ENCODE measurements at regions not wholly inside any gene's neighbourhood (a gene's known extent, or its start where the extent isn't known, plus 50 kb on each side); places are given as distances from the start of the nearest gene placed in this dataset.
"Not testable (repeated sequence)": the region's sequence is repeated elsewhere in the genome, so short reads cannot be mapped to it uniquely, and the experiment has no call there.

DNA sequence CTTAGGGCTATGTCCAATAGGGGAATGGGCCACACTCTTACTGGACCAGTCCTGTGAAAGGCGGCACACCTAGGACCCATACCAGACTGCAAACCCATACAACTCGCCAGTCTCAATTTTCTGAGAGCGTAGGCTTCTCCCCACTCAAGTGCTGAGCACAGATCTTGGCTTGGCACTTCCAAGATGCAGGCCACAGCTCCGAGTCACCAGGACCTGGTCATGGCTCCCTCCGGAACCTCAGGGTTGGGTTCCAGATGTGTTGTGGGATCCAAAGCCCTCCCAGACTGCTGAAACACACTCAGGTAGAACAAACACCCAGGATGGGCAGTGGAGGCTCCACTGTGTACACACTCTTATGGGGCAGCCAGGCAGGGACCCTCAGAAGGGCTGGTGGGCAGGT, 103.3 kb downstream of the TMEM144 start:
- DNase-seq (ENCODE audit: low spot score): no peak

DNA sequence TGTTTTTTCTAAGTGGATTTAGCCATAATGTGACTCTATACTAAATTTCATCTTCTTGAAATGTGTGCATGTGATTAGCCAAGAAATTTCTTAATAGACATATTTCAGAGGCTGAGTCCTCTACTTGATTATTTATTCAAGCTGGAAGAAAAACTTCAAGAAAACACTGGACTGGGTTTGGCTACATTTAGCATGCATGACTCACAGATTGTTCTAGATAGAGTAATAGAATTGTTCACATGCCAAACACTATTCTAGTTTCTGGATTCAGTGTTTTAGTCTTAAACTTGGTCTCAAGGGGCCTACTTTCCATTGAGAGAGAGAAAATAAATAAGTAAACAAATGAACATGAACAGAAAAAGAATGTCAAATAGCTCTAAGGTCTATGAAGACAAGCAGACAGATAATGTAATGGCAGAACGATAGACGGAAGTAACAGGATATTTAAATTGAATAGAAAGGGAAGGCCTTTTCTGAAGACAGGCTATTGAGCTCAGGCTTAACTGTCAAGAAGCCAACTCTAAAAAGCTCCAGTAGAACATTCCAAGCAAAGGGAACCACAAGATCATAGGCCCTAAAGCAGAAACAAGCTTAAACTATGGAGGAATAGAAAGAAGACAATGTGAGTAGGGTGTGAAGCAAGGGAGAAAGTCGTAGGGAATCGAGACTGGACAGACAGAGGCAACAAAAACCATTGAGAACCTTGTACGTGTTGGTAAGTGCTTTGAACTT, 104.6 kb downstream of the TMEM144 start:
- DNase-seq (ENCODE audit: low spot score): peak; percentile 13

DNA sequence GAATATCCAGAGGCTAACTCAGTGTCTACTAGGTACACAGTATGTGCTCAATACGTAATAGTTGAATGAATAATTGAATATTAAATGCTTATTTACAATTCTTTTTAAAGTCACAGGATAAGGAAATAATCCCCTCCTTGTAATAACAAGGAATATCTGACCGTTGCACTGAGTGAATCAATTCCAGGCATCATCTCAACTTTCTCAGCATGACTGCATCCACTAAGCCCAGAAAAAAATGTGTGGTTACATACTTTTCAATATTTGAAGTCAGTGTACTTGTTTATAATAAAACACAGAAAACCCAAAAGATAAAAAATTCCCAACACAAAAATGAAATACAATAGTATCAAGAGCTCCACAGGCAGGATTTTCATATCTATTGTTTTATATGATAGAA, 105.4 kb downstream of the TMEM144 start:
- DNase-seq (ENCODE audit: low spot score): no peak

DNA sequence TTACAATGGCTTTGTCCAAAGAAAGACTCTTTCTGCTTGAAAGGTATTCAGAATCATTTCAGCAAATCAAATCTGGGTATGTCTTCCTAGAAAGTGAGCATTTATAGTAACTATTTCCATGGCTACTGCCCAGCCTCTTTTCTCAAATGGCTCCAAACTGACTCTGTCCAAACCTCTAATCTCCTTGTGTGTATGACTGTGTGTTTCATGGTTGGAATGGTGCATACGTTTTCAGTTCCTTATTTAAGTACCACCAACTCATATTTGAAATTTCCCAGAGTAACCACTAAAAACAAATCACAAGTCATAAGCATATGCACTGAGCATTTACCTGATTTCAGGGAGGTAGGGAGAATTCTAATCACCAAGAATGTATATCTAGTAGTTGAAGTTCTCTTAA, 106.0 kb downstream of the TMEM144 start:
- no peak for DNase-seq (ENCODE audit: low spot score)

DNA sequence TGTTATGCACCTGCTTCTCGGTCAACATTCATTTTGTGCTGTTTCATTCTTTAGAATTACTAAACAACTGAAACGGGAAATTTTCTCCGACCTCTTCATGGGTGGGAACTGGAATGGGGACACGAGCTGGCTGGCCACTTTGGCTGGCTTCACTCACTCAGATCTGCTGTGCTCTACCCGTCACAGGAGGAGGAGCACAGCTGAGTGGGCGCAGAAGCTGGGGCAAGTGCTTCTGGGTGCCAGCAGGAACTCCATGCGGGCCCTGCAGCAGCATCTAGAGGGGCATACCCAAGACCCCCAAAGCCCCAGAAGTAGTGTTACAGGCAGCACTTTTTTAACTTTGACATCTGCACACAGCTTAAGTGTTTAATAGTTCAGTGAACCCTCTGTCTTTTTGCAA, 109.6 kb downstream of the TMEM144 start:
- DNase-seq (ENCODE audit: low spot score): no peak

DNA sequence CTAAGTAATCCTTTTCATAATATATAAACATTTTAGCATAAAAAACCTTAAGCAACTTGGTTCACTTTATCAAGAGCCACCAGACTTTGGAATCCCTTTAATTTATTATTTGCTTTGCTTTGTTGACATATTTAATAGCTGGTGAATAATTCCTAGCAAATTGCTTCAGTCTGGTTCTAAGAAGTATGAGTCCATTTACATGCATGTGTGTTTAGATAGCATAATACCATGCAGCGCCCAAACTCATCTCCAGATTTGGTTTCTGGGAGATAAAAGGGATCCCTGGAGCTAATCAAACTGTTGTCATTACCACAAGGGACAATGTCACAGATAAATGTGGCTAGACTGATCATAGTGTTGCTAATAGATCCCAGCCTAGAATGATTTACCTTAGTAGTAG, 111.8 kb downstream of the TMEM144 start:
- DNase-seq (ENCODE audit: low spot score): no peak

DNA sequence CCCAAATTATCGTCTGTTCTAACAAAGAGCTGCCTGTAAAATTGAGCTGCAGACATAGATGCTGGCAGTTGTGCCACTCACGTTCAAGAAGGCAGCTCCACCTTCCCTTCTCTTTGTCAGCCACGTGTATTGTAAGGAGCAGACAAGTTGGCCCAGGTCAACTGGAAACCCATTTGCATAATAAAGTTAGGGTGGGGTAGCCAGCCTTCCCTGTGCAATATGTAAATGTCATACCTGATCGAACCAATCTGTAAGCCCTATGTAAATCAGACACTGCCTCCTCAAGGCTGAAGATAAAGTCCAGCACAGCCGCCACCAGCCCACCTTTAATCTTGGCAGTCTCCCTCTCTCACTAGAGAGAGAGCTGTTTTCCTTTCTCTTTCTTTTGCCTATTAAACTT, 117.2 kb downstream of the TMEM144 start:
- DNase-seq (ENCODE audit: low spot score): no peak

DNA sequence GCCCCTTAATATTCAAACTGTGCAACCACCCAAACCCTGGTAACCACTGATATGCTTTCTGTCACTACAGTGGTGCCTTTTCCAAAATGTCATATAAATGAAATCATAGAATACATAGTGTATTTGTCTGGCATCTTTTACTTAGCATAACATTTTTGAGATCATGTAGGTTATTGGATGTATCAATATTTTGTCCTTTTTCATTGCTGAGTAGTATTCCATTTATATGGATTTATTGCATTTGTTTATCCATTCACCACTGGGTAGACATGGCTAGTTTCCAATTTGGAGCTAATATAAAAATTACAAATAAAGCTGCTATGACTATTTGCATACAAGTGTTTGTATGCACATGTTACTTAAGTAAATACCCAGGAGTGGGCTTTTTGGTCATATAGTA, 121.6 kb downstream of the TMEM144 start:
- DNase-seq (ENCODE audit: low spot score): no peak

DNA sequence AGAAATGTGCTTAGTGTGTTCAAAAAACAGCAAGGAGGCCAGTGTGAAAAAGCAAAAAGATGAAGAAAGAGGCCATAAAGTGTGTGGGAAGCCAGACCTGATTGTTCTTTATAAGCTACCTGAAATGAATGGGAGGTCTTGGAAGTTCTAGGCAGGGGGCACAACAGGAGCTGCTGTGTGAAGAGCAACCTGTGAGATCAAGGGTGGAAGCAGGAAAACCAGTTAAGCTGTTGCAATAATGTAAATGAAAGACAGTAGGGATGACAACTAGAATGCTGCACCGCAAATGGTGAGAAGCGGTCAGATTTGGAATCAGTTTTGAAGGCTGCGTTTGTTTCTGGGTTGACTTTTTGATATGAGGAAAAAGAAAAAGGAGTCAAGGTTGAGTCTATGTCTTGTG, 123.5 kb downstream of the TMEM144 start:
- DNase-seq (ENCODE audit: low spot score): no peak

DNA sequence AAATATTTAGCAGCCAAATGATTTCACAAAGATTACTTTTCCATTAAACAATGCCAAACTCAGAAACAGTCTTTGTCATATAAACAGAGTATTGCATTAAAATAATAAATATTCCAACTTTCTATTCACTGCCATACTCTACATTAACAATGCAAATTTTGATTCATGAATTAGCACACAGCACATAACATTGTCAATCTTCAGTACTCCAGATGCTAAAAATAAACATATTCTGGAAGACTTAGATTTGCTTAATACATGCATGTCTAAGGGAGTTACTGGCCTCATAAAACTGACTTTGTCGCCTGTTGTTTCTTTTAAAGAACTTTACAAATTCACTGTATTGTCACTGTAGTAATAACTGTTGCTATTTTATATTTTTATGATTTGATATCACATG, 131.6 kb downstream of the TMEM144 start:
- DNase-seq (ENCODE audit: low spot score): no peak

DNA sequence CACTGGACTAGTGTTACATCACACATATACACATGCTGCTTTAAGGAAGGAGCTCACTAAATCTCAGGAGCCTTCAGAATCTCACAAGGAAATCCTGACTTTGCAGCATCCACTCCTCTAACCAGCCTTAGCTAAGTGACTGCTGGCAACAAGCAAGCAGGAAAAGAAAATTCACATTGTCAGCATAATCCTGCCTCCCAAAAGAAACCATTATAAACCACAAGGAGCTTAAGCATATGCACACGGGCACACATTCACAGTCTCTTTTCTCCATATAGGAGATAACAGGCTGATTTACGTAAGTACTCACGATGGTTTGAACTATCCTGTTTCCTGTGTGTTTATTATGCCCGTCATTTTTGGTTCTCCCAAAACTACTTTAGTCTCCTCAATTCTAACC, 136.3 kb downstream of the TMEM144 start:
- DNase-seq (ENCODE audit: low spot score): no peak

DNA sequence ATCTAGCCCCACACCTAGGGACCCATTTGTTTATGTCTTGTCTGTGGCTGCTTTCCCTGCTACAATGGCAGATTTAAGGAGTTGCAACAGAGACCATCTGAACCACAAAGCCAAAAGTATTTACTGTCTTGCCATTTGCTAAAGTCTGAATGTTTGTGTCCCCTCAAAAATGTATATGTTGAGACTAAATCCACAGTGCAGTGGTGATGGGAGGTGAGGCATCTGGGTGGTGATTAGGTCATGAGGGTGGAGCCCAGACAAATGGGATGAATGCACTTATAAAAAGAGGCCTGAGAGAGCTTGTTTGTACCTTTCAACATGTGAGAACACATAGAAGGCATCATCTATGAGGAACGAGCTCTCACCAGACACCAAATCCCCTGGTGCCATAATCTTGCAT, 137.3 kb downstream of the TMEM144 start:
- no peak for DNase-seq (ENCODE audit: low spot score)

DNA sequence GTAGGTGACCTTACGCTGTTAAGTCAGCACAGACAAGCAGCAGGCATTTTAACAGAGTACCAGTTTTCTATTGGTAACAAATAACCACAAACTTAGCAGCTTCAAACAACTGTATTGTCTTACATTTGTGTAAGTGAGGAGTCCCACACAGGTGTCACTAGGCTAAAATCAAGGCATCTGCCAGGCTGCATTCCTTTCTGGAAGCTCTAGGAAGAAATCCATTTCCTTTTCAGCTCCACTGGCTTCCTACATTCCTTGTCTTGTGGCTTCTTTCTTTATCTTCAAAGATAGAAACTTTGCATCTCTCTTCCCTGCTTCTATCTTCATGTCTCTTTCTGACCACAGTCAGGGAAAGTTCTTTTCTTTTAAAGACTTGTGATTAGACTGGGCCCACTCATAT, 139.9 kb downstream of the TMEM144 start:
- no peak for DNase-seq (ENCODE audit: low spot score)

DNA sequence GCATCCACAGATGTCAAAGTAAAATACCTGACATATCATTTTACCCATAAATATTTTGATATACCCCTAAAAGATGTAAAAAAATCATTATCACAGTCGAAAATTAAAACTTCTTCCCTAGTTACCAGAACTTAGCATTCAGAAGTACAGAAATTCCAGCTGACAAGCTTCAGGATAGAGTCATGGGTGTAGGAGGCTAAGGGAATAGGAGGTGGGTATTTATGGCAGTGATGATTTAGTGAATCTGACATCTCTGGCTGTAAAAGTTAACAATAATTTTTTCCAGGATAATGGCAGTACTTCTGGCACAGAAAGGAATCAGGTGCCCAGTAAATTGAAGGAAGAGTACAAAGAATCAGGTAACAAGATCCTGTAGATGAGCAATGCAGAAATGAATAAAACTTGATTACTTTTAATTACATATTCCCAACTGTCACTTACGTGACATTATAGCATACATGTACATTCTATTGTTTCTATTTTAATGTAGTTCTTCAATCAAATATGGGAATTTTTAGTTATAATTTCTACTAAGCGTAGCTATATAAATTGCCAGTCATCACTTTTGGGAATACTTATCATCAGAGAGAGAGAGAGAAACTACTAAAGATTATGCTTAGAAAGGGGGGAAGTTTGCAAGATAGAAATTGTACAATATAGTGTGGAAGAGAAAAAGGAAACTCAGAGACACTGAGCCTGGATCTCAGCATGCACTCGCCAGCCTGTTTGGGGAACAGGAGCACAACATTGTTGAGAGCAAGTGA, 143.4 kb downstream of the TMEM144 start:
- DNase-seq (ENCODE audit: low spot score): no peak

DNA sequence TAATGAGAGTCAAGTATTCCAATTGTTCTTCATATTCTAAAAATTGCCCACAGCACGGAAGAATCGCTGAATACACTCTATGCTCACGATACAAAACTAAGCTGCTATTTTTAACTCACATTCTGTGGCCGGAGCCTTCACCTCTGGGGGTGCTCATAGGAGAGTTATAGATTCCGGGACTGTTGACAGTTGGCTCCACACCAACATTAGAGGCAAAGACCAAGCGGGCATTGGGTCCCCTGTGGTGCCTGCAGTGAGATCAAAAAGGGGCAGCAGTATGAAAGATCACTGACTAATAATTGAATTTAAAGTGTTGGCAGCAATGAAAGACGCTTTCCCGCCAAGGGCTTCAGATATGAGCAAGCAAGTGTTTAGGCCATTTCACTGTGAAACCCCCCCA, 146.0 kb downstream of the TMEM144 start:
- DNase-seq (ENCODE audit: low spot score): no peak

DNA sequence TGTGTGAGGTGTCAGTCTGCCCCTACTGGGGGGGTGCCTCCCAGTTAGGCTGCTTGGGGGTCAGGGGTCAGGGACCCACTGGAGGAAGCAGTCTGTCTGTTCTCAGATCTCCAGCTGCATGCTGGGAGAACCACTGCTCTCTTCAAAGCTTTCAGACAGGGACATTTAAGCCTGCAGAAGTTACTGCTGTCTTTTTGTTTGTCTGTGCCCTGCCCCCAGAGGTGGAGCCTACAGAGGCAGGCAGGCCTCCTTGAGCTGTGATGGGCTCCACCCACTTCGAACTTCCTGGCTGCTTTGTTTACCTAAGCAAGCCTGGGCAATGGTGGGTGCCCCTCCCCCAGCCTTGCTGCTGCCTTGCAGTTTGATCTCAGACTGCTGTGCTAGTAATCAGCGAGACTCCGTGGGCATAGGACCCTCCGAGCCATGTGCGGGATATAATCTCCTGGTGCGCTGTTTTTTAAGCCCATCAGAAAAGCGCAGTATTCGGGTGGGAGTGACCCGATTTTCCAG, 153.7 kb upstream of the RXFP1 start:
- DNase-seq (ENCODE audit: low spot score): not testable (repeated sequence)

DNA sequence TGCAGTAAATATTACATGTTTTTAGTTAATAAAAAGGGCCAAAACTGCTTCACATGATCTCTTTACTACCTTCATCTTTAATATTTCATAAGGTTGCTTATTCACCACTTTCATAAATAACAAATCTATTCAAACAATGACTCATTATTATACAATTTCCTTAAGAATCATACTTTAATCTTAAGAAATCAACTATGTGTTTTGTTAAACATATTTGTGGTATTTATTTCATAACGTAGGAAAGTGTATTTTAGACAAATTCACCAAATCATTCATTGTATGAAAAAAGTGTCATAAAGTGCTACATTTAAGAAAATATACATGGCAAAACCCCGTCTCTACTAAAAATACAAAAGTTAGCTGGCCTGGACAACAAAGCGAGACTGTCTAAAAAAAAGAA, 150.5 kb upstream of the RXFP1 start:
- no peak for DNase-seq (ENCODE audit: low spot score)

DNA sequence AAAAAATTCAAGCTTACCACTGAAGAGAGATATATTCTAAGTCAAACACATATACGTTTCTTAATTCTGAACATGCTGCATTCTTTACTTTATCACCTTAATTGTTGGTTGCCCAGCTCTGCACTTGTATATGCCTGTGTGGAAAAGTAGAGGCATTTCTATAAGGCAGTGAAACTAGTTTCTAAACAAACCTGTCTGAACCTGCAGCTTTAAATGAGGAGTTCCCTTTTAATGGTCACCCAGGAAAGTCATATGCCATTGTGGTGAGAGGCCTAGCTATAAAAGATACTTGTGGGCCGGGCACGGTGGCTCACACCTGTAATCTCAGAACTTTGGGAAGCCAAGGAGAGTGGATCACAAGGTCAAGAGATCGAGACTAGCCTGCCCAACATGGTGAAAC, 147.4 kb upstream of the RXFP1 start:
- DNase-seq (ENCODE audit: low spot score): no peak

DNA sequence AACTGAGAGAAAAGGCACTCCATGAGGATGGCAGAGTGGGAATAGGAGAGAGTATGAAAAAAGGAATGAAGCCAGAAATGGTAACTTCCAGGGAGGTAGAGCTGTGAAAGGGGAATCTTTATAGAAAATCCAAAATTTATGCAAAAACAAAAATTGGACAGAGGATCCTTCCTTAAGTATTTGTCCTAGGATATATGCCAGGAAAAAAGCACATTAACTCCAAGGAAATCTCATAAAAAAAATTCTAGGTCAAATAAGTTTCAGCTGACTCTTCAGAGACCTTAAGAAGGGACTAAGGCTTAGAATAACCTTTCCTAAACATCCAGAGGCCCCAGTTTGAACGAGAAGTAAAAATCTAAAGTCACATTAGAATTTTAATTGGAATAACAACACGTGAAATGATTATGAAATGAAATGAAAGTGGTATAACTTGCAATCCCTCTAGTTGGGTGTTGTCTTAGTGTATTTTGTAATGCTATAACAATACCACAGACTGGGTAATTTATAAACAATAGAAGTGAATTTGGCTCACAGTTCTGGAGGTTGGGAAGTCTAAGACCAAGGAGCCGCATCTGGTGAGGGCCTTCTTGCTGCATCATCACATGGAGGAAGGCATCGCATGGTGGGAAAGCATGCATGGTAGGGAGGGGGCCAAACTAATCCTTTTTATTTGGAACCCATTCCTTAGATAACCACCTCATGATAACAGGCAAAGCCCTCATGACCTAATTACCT, 145.4 kb upstream of the RXFP1 start:
- DNase-seq (ENCODE audit: low spot score): no peak

DNA sequence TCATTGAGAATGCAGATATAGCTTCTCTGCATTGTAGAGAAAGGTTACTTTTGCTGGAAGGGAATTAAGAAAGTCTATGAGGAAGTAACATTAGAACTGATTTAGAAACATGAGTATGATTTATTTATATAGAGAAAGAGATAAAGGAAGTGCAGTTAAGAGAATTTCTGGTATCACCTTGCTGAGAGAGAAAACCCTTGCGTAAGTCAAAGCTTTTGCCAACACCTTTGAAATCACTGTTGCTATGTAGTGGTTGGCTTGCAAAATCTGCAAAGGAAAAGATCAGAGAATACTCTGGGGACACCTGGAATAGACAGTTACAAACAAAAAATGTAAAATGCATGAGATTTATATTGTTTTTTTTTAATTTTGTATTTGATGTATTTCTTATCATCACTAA, 137.3 kb upstream of the RXFP1 start:
- no peak for DNase-seq (ENCODE audit: low spot score)

DNA sequence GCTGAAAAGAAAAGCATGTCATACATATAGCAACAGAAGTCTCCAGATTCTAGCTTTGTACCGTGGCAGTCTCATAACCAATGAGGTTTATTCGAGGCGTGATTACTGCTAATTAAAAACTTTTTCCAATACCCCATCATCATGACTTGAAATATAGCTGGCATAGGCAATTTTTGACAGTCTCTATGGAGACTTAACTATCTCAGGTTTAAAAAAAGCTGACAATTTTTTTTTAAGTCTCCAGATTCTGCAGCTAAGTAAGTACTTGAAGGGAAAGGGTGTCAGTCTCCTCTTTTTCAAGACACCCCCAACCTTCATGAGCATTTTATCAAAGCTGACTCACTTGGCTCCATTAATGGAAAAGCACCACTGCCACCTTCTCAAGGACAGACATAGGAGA, 126.3 kb upstream of the RXFP1 start:
- DNase-seq (ENCODE audit: low spot score): no peak

DNA sequence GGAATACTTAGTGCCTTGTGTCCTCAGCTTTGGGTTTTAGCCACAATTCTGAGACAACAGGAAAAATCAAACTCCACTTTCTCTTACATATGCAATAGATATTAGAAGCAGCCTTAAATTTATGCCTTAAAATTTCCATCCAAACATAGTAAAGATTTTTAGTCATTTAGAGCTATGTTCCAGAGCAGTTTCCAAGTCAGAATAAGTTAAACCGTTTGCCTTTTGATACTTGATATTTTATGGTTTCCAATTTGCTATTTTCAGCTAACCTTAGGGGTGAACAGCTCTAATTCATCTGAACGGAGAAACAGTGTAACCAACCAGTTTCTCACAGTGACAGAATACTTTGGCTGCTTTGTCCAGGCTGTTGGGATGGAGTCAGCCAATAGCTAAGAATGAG, 125.8 kb upstream of the RXFP1 start:
- no peak for DNase-seq (ENCODE audit: low spot score)

DNA sequence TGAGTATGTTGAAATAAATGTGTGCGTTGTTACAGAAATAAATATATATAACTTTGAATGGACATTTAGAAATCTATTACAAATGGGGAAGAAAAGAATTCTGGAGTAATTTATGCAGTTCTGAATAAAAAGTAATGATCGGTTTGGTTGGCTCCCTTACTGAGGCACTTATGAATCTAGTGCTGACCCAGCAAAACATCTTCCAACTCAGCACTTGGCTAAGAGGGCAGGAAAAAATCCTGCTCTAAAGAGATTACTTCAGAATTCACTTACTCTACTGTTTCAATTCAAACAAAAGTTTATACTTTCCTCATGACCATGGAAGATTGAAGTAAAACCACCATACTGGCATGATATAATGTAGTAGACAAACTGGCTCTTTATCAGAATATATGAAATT, 123.9 kb upstream of the RXFP1 start:
- no peak for DNase-seq (ENCODE audit: low spot score)

All from umbilical cord (tissue), 1 donor.